GM19043 (cell line): ENCODE measurements at regions not wholly inside any gene's neighbourhood (a gene's known extent, or its start where the extent isn't known, plus 50 kb on each side); places are given as distances from the start of the nearest gene placed in this dataset.

Source experiments
- ATAC-seq: cut with Tn5 transposase; IDR thresholded peaks from one replicate; pipeline ENCODE4 v1.9.1; 2021; ENCODE audit warnings: low read depth; ENCODE audit not compliant: unreplicated experiment

GRCh38 chr4:11005300-11005699 is 320.7 kb upstream of the CLNK start:
- no peak for ATAC-seq

DNA sequence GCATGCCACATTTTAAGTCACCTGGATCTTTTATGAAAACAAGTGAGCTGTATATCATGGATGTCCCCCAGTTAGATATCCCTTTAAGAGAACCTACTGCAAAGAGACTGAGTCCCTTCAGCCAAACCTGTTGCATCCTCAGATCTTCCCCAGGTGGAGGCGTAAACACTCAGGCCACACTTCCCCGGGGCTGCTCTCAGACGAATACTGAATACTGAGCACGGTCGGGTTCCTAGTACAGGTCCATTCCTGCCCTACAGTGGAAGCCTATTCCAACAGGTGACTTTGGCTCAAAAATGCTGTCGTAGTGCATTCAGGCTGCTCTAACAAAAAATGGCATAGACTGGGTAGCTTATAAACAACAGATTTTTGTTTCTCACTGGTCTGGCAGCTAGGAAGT is 320.2 kb upstream of the CLNK start:
- no peak for ATAC-seq

DNA sequence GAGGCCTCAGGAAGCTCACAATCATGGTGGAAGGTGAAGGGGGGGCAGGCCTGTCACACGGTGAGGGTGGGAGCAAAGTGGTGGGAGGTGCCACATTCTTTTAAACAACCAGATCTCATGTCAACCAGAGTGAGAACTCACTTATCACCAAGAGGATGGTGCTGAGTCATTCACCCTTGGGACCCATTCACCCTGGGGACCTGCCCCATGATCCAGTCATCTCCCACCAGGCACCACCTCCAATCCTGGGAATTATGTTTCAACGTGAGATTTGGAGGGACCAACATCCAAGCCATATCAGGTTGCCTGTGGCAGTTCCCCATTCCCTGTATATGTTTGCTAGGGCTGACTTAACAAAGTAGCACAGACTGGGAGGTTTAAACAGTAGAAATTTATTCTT is 318.4 kb upstream of the CLNK start:
- ATAC-seq: no peak

DNA sequence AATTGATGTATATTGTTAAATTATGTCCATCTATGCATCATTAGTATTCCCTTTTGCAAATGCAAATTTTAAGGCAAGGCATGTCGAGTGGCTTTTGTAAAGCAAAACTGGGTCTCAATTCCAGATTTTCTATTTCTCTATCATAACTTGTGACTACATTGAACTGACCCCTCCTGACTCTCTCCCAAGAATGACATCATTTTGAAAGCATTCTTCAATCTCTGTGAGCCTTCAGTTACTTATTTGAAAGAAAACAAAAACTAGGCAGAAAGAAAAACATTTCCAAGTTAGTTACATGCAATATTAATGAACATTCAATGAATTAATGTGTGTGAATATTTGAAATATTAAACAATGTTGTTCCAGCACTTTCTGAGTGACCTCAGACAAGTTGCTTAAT is 314.3 kb upstream of the CLNK start:
- no peak for ATAC-seq

- no peak for ATAC-seq
Measured at GRCh38 chr4:10984815-10985214, 300.2 kb upstream of the CLNK start.

DNA sequence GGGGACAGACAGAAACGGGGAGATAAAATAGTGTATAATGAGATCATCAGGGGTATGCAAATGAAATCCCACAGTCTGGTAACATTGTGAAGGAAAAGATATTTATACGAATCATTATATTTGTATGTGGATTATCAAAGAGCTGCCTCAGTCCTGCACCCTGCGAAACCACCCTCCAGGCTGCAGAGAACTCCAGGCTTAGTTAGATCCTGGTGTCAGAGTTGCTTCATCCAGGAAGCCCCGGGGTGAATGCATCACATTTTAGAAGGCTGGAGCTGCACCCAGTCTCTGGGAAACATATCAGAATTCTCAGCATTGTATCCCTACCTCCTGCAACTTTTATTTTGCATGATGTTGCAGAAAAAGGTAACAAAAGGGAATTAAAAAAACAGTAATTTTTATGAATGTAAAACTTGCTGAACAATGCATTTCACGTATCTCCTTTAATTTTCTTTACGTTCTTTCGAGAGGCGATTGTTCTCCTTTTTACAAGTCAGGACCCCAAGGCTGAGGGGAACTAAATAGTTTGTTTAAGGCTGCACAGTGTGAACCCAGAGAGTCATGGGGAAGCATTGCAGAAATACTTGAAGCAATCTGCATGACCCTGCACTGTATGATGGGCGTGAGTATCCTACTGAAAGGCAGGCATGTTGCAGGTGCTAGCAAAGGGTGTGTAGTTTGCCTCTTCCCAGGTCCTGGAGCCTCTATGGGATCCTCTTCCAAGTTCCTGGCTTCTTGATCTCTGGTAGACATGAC is 299.5 kb upstream of the CLNK start:
- ATAC-seq: no peak

DNA sequence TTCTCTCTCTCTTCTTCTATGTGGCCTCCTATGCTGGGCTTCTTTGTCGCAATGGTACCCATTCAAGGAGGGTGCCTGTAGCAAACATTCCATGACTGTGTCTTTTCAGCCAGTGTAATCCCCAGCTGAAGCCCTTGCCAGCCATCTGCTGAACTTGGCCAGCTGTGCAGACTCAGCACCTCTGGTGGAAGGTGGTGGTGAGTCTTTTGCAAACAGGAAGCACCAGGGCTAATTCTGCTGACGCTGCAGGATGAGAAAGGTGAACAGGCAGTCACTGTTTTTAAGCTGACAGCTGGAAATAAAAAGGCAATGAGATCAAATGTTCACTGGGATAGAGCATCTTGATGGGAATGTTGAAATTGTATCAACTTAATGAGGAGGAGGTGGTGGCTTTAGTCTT is 298.7 kb upstream of the CLNK start:
- peak; percentile 66 for ATAC-seq

DNA sequence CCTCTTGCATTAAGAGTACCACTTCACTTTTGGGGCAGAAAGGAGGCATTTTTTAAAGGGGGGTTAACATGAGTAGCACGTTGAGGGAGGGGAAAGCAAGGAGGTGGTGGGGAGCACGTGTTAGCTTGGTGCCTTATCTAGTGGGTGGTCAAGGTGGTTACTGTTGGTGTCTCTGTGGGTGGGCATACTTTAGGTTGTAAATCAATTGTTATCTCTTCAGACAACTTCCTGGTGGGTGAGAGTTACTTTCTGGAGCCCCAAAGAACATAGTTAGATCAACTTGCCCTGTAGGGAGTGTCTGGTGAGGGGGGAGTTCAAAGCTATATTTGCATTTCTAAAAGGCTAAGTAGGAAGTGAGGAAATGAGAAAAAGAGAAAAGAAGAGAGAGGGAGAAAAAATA is 297.7 kb upstream of the CLNK start:
- ATAC-seq: no peak

- ATAC-seq: no peak
Measured at GRCh38 chr4:10981576-10981975, 297.0 kb upstream of the CLNK start.

DNA sequence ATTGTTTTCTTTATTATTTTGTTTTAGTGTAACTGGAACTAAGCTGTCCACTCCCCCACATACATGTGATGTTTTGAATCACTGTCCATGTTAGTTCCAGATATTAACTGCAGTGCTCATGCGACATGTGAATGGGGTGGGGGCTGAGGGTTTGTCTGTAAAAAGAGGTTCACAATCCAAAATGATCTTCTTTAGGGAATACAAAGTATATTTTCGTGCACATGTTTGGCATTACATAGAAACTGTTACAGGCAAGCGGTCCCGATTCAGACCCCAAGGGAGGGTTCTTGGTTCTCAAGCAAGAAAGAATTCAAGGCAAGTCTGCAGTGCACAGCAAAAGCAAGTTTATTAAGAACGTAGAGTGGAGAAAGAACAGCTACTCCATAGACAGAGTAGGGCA is 296.5 kb upstream of the CLNK start:
- ATAC-seq: no peak

DNA sequence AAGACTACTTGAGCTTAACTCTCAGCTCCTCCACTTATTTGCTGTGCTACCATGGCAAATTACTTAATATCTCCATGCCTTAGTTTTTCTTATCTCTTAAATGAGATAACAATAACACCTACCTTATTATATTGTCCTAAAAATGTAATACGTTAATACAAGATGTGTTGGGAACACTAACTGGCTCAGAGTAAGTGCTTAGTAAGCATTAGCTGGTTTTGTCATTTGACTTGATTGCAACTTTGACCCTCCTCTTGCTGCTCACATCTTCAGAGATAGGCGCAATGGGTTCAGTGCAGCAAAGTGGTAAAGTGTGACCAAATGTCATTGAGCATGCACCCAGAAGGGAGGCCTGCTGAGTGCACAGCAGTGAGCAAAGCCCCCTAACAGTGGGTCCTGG is 294.5 kb upstream of the CLNK start:
- ATAC-seq: no peak

DNA sequence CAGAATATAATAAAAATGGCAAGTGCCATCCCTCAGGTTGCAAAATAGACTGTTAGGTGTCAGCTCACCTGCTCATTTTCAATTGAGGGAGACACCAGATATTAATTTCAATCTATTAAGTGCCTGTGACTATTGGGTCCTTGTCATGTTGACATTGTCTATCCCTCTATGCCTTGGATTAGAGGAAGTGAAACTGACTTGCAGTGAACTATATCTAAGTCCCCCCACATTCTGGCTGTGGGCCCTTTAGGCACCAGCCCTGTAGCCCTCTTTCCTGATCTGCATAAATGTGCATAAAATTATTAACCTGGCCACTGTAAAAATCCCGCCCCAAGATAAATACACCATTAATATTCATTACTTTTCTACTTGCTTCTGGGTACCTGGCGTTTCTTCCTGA is 293.0 kb upstream of the CLNK start:
- ATAC-seq: no peak

- ATAC-seq: no peak
Measured at GRCh38 chr4:10974371-10974770, 289.8 kb upstream of the CLNK start.

GRCh38 chr4:10973686-10974085 is 289.1 kb upstream of the CLNK start:
- no peak for ATAC-seq

- ATAC-seq: no peak
Measured at GRCh38 chr4:10971800-10972401, 287.3 kb upstream of the CLNK start.

DNA sequence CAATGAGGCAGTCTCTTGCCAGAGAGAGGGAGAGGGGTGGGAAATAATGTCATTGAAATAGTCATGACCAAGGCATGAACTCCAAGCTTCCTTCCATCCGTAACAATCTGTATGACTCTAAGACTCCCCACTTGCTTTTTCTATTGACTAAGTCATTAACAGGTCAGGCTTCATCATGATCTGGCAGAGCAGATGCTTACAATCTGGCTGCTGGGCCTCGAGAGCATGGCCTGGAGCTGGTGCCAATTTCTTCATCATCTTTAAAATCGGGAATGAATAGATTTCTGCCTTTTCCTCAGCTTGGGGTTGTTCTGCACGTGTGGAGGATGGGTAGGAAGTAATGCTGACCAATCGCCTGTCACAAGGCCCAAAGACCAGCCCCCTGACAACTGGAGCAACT is 280.6 kb upstream of the CLNK start:
- no peak for ATAC-seq

GRCh38 chr4:10963958-10964703 is 279.6 kb upstream of the CLNK start:
- ATAC-seq: no peak

DNA sequence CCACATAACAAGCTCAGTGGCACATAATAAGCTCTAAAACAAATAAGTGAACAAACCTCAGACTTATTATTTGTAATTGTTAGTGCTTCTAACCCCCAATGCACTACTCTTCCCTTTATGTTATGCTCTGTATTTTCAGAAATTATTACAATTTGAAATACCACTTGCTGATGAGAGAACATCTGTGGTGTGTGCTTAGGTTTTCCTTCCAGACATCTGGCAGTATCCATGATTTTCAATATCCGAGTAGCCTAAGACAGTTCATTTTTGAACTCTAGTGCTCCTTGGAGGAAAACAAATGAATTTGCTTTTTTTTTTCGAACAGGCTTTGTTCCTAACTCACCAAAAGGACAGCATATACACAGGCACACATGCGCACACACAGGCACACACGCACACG is 278.7 kb upstream of the CLNK start:
- no peak for ATAC-seq

- ATAC-seq: no peak
Measured at GRCh38 chr4:10962246-10962645, 277.7 kb upstream of the CLNK start.

DNA sequence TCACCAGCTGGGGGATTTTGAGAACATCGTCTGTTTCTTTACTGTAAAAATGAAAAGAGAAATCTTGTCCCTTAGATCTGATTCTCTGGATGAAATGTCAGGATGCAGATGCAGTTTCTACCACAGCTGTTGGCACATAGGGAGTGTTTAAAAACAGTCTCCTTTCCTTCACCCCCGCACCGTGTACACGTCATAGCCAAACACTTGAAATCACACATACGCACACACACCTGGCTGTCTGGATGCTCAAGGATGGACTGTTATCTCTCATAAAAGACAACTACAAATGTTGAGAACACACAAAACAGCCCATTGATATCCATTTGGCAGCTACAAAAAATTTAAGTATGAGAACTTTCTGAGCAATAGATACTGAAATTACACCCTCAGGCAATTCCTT is 275.8 kb upstream of the CLNK start:
- ATAC-seq: no peak

GRCh38 chr4:10959586-10959985 is 275.0 kb upstream of the CLNK start:
- ATAC-seq: no peak
